Activated CD4-positive, alpha-beta memory T cell treated with anti-CD3 and anti-CD28 coated beads for 36 hours (primary cell): ENCODE measurements at regions not wholly inside any gene's neighbourhood (a gene's known extent, or its start where the extent isn't known, plus 50 kb on each side); places are given as distances from the start of the nearest gene placed in this dataset.

ENCODE experiments used
- CTCF ChIA-PET: fragments of 350-600 bp; sonication (Branson Sonifier 250); formaldehyde crosslinking; loops from one replicate; lab custom pipeline; 2021; ENCODE audit warnings: antibody characterized with exemption, inconsistent platforms; lab: Charles Lee
- POLR2A ChIA-PET: fragments of 350-600 bp; sonication (Branson Sonifier 250); formaldehyde crosslinking; loops from one replicate; lab custom pipeline; 2021; ENCODE audit warnings: antibody characterized with exemption; lab: Charles Lee
- DNase-seq: peaks from one replicate; pipeline ENCODE4 v3.0.0-alpha.2; 2020
- H3K27ac Mint-ChIP-seq: one replicate; pipeline ENCODE4 v1.8.0; 2021; ENCODE audit warnings: mixed read lengths
- H3K27me3 Mint-ChIP-seq: one replicate; pipeline ENCODE4 v1.8.0; 2021; ENCODE audit warnings: mixed read lengths
- H3K36me3 Mint-ChIP-seq: one replicate; pipeline ENCODE4 v1.8.0; 2021; ENCODE audit warnings: mixed read lengths
- H3K4me1 Mint-ChIP-seq: one replicate; pipeline ENCODE4 v1.8.0; 2021; ENCODE audit warnings: low read depth, mixed read lengths
- H3K4me3 Mint-ChIP-seq: one replicate; pipeline ENCODE4 v1.8.0; 2021; ENCODE audit warnings: mild to moderate bottlenecking, mixed read lengths
- H3K9me3 Mint-ChIP-seq: one replicate; pipeline ENCODE4 v1.8.0; 2021; ENCODE audit warnings: mixed read lengths
- intact Hi-C: fragments of 100-400 bp; cut with micrococcal nuclease; formaldehyde crosslinking; loops from one replicate; pipeline ENCODE4 v1.15.1; 2023

- POLR2A ChIA-PET: no interaction called here
- Mint-ChIP-seq H3K9me3 (peaks cover 35% of the 10 kb centered on the region), H3K36me3 (no peaks in the 10 kb centered on the region), H3K27me3 (no peaks in the 10 kb centered on the region), H3K4me3 (no peak overlapping the region), H3K27ac (no peak overlapping the region), H3K4me1 (no peaks in the 10 kb centered on the region)
- intact Hi-C loops: no loop called here
- CTCF ChIA-PET: no interaction called here
- DNase-seq: no peak
These were observed 1403.3 kb upstream of the DDX18 start for GRCh38 chr2:116411211-116411610.

GRCh38 chr2:116413659-116414058 lies 1400.8 kb upstream of the DDX18 start:
- ChIA-PET CTCF (no interaction called here), POLR2A (no interaction called here)
- Mint-ChIP-seq H3K27ac (no peak overlapping the region), H3K27me3 (no peaks in the 10 kb centered on the region), H3K4me3 (no peak overlapping the region), H3K9me3 (peaks cover 43% of the 10 kb centered on the region), H3K36me3 (no peaks in the 10 kb centered on the region), H3K4me1 (no peaks in the 10 kb centered on the region)
- no peak for DNase-seq
- intact Hi-C loops: no loop called here

GRCh38 chr2:116416731-116417377 lies 1397.6 kb upstream of the DDX18 start:
- Mint-ChIP-seq H3K4me3 (no peak overlapping the region), H3K4me1 (no peaks in the 10 kb centered on the region), H3K27ac (no peak overlapping the region), H3K9me3 (peaks cover 41% of the 10 kb centered on the region), H3K36me3 (no peaks in the 10 kb centered on the region), H3K27me3 (no peaks in the 10 kb centered on the region)
- DNase-seq: no peak
- intact Hi-C loops: no loop called here
- ChIA-PET CTCF (interaction anchor here (0.6 kb wide), 1 partner anchor 319 kb away, joined by 5 read pairs; no protein-coding TSS in a partner anchor), POLR2A (no interaction called here)

- no peak for DNase-seq
- intact Hi-C loops: no loop called here
- Mint-ChIP-seq H3K27me3 (no peaks in the 10 kb centered on the region), H3K4me1 (no peaks in the 10 kb centered on the region), H3K4me3 (no peak overlapping the region), H3K36me3 (no peaks in the 10 kb centered on the region), H3K27ac (no peak overlapping the region), H3K9me3 (peaks cover 18% of the 10 kb centered on the region)
- POLR2A ChIA-PET: no interaction called here
- CTCF ChIA-PET: no interaction called here
These were observed 1378.8 kb upstream of the DDX18 start for GRCh38 chr2:116435648-116436047.

- H3K4me1 Mint-ChIP-seq: no peaks in the 10 kb centered on the region
- POLR2A ChIA-PET: no interaction called here
These were observed 1374.3 kb upstream of the DDX18 start for GRCh38 chr2:116440104-116440653.

GRCh38 chr2:116442418-116442817 lies 1372.1 kb upstream of the DDX18 start:
- intact Hi-C loops: no loop called here
- H3K9me3 Mint-ChIP-seq: peaks cover 27% of the 10 kb centered on the region
- POLR2A ChIA-PET: no interaction called here
- CTCF ChIA-PET: no interaction called here
- H3K4me3 Mint-ChIP-seq: no peak overlapping the region
- DNase-seq: no peak
- no peaks in the 10 kb centered on the region for H3K36me3 Mint-ChIP-seq
- H3K27ac Mint-ChIP-seq: no peak overlapping the region
- no peaks in the 10 kb centered on the region for H3K27me3 Mint-ChIP-seq
- no peaks in the 10 kb centered on the region for H3K4me1 Mint-ChIP-seq

More at GRCh38 chr2:116440104-116440653, 1374.3 kb upstream of the DDX18 start:
- Mint-ChIP-seq H3K9me3 (peaks cover 23% of the 10 kb centered on the region), H3K4me3 (no peak overlapping the region), H3K27ac (no peak overlapping the region), H3K27me3 (no peaks in the 10 kb centered on the region), H3K36me3 (no peaks in the 10 kb centered on the region)
- CTCF ChIA-PET: no interaction called here
- no peak for DNase-seq
- intact Hi-C loops: no loop called here

- Mint-ChIP-seq H3K27me3 (no peaks in the 10 kb centered on the region), H3K4me1 (no peaks in the 10 kb centered on the region), H3K36me3 (no peaks in the 10 kb centered on the region), H3K9me3 (peaks cover 32% of the 10 kb centered on the region), H3K27ac (no peak overlapping the region), H3K4me3 (no peak overlapping the region)
- CTCF ChIA-PET: no interaction called here
- intact Hi-C loops: no loop called here
- POLR2A ChIA-PET: no interaction called here
- DNase-seq: no peak
These were observed 1370.1 kb upstream of the DDX18 start for GRCh38 chr2:116444256-116444872.

GRCh38 chr2:116450990-116451389 lies 1363.5 kb upstream of the DDX18 start:
- no peak overlapping the region for H3K4me3 Mint-ChIP-seq
- H3K27me3 Mint-ChIP-seq: no peaks in the 10 kb centered on the region

GRCh38 chr2:116452651-116453050 lies 1361.8 kb upstream of the DDX18 start:
- intact Hi-C loops: no loop called here
- POLR2A ChIA-PET: no interaction called here
- no peaks in the 10 kb centered on the region for H3K36me3 Mint-ChIP-seq
- no peak overlapping the region for H3K4me3 Mint-ChIP-seq
- H3K27ac Mint-ChIP-seq: no peak overlapping the region
- DNase-seq: no peak
- CTCF ChIA-PET: no interaction called here
- H3K27me3 Mint-ChIP-seq: no peaks in the 10 kb centered on the region
- peaks cover 35% of the 10 kb centered on the region for H3K9me3 Mint-ChIP-seq
- H3K4me1 Mint-ChIP-seq: no peaks in the 10 kb centered on the region

More at GRCh38 chr2:116450990-116451389, 1363.5 kb upstream of the DDX18 start:
- ChIA-PET CTCF (no interaction called here), POLR2A (no interaction called here)
- DNase-seq: no peak
- intact Hi-C loops: no loop called here
- no peaks in the 10 kb centered on the region for H3K4me1 Mint-ChIP-seq
- no peaks in the 10 kb centered on the region for H3K36me3 Mint-ChIP-seq
- peaks cover 32% of the 10 kb centered on the region for H3K9me3 Mint-ChIP-seq
- no peak overlapping the region for H3K27ac Mint-ChIP-seq

GRCh38 chr2:116456429-116456828 lies 1358.1 kb upstream of the DDX18 start:
- H3K27me3 Mint-ChIP-seq: no peaks in the 10 kb centered on the region
- ChIA-PET POLR2A (no interaction called here), CTCF (interaction anchor here (0.6 kb wide), 1 partner anchor 8 kb away, joined by 3 read pairs; no protein-coding TSS in a partner anchor)
- H3K4me3 Mint-ChIP-seq: no peak overlapping the region
- intact Hi-C loops: no loop called here
- peaks cover 37% of the 10 kb centered on the region for H3K9me3 Mint-ChIP-seq
- H3K4me1 Mint-ChIP-seq: no peaks in the 10 kb centered on the region
- no peak overlapping the region for H3K27ac Mint-ChIP-seq
- DNase-seq: no peak
- no peaks in the 10 kb centered on the region for H3K36me3 Mint-ChIP-seq

GRCh38 chr2:116467243-116467642 lies 1347.2 kb upstream of the DDX18 start:
- Mint-ChIP-seq H3K27ac (no peak overlapping the region), H3K36me3 (no peaks in the 10 kb centered on the region), H3K4me1 (no peaks in the 10 kb centered on the region), H3K4me3 (no peak overlapping the region), H3K27me3 (no peaks in the 10 kb centered on the region), H3K9me3 (peaks cover 38% of the 10 kb centered on the region)
- CTCF ChIA-PET: no interaction called here
- POLR2A ChIA-PET: no interaction called here
- DNase-seq: no peak
- intact Hi-C loops: no loop called here

- CTCF ChIA-PET: no interaction called here
- Mint-ChIP-seq H3K4me1 (no peaks in the 10 kb centered on the region), H3K27me3 (no peaks in the 10 kb centered on the region), H3K36me3 (no peaks in the 10 kb centered on the region), H3K4me3 (no peak overlapping the region), H3K27ac (no peak overlapping the region), H3K9me3 (peaks cover 10% of the 10 kb centered on the region)
- POLR2A ChIA-PET: no interaction called here
- DNase-seq: no peak
- intact Hi-C loops: no loop called here
These were observed 1337.3 kb upstream of the DDX18 start for GRCh38 chr2:116477229-116477628.

GRCh38 chr2:116487336-116487735 lies 1327.2 kb upstream of the DDX18 start:
- no peak overlapping the region for H3K4me3 Mint-ChIP-seq
- H3K27ac Mint-ChIP-seq: no peak overlapping the region
- H3K27me3 Mint-ChIP-seq: no peaks in the 10 kb centered on the region
- CTCF ChIA-PET: no interaction called here
- H3K36me3 Mint-ChIP-seq: peaks cover 3% of the 10 kb centered on the region
- H3K9me3 Mint-ChIP-seq: peaks cover 44% of the 10 kb centered on the region
- DNase-seq: no peak
- POLR2A ChIA-PET: no interaction called here
- intact Hi-C loops: no loop called here
- no peaks in the 10 kb centered on the region for H3K4me1 Mint-ChIP-seq
